ENCODE measurements at regions not wholly inside any gene's neighbourhood (a gene's known extent, or its start where the extent isn't known, plus 50 kb on each side); places are given as distances from the start of the nearest gene placed in this dataset.
"Not testable (repeated sequence)": the region's sequence is repeated elsewhere in the genome, so short reads cannot be mapped to it uniquely, and the experiment has no call there.

DNA sequence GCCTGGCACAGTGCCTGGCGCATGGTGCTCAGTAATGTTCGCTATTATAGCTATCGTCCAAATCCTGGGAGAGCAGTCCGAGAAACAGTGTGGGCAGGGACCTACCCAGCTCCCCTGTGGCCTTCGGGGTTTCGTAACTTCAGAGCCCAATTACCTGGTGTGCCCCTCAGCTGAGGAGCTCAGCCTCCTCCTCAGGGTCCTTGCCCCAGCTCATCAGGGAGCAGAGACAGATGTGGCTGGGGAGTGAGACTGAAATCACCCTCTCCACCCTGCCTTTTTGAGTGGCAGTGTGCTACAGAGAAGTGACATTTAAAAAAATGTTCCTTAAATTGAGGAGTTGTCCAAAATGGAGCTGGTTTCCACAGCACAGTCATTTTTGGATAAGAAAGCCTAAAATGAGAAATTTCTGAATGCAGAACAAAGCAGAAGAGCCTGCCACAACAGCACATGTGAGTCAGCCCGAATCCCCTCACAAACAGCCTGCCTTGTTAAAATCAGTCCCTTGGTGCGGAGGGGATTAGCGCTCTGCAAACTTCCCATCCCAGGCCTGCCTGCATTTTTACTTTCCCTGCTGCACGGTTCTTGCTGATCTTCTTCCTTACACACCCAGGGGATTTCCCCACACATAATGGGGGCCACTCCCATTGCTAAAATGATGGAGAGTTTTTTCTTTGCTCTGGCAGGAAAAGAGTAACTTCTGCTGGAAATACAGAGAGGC lies 78.1 kb upstream of the PITX1 start:
- FAIRE-seq, result no peak

DNA sequence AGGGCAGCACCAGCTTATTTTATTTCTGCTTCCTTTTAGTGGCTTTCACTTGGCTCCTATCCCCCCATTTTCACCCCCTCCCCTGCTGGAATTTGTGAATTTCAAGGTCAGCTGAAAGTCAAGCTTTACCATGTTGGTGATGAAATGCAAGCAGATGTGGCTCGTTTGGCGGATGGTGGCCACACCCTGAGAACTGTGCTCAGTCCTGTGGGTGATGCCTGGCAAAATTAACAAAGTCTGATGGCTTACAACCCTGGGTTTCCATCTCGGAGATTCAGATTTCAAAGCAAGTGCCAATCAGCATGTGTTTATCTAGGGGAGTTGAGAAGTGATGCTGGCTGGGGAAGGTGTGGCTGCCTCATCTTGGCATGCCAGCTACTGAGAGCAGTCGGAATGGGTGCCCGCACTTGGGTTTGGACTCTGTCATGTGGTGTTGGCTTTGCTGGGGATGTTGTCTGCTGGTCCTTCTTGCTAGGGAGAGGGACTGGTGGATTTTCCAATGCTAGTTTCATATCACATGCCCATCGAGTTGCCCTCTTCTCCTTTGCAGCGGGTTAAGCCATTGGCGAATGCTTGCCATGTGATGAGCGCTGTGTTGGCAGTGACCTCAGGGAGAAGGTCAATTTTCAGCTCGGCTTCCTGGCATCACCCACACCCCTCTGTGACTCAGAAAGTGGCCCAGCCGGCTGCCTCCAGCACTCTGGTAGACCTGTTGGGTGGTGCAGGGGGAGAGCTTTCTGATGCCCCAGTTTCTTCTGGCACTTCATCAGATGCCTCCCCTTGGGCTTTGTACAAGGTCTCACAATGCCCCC lies 77.0 kb upstream of the PITX1 start:
- FAIRE-seq, result no peak

DNA sequence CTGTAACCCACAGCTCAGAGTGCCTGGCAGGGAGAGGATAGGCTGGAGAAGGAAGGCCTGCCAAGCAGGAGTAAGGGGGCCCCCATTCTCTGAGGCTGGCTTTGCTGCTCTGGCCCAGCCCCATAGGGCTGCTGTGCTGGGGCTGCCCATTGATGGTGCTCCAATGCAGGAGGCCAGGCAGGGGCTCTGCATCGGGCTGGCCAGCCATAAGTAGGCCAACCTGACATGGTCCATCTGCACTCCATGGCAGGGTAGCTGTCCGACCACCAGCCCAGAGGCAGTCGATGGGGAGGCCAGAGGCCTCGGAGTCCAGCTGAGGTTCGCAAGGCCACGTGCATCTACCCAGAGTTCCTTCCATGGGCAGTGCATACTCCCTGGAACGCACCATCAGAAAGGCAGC lies 75.0 kb upstream of the PITX1 start:
- FAIRE-seq, result no peak

DNA sequence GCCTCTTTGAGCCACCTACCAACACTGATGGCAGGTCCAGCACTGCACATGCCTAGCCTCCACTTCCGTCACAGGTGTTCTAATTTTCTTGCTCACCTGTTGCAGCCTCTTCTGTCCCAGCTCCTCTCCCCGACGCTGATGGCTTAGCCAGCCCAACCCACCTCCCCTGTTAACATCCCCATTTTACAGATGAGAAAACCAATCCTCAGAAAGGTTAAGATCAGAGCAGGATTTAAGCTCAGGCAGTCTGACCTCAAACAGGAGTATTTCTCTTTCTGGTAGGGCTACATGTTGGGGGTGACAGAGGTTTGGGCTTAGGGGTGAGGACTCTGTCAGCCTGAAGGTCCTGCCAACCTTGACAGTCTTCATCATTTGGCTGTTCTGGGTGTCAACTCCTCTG lies 74.5 kb upstream of the PITX1 start:
- FAIRE-seq, result no peak

DNA sequence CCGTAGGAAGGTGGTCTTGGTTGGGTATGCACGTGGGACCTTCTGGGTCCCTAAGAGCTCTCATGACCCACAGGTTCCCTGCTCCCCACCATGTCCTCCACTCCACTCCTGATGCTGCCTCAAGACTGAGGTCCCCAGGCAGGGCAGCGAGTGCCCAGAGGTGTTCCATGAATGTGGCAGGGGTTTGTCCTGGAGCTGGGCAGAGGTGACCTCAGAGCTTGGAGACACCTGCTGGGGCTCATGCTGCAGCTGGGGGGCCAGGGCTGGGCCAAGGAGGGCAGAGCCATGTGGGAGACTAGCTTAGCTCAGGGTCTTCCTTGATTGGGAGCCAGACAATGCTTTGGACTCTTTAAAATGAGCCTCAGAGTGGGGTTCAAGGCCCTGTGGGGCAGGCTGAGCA lies 74.0 kb upstream of the PITX1 start:
- no peak for FAIRE-seq

DNA sequence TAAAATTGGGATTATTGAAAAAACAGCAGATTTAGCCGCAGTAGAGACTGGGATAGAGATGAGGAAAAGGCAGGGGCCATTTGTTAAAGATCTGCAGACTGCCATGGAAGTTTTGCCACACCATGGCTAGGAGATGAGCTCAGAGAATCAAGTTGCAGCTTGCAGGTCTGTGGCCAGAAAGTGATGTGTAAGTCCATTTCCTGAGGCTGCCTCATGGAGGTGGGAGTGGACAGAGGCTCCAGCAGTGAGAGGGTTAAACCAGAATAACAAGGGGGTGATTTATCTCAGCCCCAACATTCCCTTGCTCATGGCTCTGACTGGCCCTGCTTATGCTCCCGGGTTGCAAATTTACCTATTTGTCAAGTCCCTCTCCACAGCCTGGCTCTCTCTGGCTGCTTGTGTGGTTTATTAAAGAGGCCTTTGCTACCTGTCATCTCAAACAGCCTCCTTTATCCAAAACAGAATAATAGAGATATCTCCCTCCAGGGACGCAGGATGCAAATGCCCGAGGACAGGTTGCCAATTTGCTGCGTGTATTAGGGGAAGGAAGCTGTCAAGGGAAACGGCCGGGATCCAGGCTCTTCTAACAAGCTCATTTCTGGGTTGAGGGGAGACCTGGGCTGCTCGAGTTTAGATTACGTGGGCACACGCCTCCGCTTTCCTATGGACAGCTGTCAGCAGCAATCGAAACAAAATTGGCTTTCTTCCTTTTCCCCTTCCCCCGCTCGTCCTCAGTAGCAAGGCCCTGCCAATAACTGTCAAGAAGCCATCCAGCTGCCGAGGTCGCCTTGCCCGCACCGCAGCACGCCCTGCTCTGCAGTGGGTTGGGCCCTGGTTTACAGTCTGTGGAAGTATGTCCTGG lies 72.8 kb upstream of the PITX1 start:
- FAIRE-seq, result no peak

DNA sequence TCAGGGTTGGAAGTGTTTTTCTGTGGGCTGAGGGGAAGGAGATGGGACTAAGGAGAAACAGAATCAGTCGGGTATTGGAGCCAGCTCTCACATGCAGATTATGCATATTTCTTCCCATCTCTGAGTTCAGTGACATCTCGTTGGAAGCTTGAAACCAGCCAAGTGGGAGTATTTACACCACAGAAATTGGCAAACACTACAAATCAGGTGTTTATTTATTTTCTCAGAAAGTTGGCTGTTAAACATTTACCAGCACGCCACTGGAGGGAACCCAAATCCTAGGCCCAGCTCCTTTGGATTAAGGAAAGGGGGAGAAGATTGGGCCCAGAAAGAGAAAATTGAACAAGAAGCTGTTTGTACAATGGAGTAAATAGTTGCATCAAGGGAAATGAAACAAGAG lies 72.1 kb upstream of the PITX1 start:
- FAIRE-seq, result no peak

DNA sequence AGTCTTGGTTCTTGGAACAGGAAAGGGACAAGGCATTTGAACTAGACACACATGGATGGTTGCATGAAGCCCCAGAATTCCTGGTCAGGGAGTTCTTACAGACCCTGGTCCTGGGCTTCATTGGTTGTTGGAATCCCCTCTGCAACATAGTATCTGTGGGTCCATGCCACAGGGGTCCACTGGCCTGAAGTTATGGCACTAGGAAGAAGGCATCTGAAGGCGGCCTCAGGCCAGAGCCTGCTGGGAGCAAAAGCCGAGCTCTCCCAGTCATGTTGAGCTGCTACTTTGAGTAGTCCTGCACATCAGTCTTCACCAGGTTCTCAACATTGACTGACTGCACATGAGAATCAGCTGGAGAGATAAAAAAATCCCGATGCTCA lies 71.1 kb upstream of the PITX1 start:
- FAIRE-seq, result no peak

DNA sequence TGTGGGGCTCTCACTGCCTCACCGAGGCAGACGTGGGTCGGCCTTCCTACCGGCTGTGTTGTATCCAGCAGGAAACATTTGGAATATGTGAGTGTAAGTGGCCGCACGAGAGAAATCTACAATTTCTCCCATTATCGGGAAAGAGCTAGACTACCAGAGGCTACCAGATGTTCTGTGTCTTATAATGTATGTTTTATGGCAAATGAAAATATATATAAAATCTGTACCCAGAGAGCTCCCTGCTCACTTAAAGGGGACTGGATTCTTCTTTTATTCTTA lies 69.5 kb upstream of the PITX1 start:
- FAIRE-seq, result no peak

DNA sequence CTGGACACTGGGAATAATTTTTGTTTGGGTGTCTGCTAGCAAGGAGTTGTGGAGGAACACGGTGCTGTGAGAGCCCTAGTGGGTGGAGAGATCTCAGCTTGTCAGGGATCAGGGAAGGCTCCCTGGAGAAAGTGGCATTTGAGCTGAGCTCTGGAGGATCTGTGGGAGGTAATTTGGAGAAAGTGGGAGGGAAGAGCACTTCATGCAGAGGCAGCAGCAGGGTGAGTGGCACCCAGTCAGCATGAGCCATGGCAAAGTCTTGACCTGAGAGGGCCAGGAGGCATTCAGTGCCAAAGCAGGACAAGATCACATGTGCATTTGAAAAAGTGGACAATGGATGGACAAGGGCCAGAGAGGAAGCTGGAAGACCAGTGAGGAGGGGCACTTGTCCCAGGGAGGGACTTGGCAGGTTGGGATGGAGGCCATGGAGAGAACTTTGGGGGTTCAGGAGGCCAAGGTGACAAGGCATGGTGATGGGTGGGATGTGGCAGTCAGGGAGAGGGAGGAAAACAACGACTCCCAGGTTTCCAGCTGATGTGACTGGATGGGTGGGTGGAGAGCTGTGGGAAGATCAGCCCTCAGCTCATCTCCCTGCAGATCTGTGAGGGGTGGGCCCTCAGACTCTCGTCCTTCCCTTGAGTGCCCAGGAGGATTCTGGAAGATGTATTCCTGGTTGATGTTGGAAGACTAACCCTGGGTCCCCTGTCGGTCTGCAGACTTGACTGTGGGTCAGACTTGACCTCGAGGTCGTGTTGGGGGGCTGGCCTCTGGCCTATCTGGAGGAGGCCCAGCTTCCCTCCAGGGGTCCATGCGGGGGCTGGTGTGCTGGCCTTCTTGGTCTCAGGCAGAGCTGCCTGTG lies 68.9 kb upstream of the PITX1 start:
- no peak for FAIRE-seq

DNA sequence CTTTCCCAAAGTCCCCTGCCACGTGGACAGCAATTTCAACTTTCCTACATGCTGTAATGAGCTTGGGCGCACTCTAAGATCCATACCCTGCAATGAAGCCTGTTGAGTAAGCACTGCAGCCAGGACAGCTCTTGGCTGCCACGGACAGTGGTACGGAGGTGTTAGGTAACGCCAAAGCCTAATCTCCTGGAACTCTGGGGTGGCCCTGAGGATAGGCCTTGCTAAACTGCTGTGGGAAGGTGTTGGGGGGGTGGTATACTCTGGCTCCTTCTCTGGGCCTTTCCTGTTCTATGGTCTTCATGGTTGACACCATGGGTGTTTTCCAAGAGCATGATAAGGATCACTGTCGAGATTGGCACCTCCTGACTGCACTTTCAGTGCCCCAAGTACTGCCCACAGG lies 66.4 kb upstream of the PITX1 start:
- no peak for FAIRE-seq

DNA sequence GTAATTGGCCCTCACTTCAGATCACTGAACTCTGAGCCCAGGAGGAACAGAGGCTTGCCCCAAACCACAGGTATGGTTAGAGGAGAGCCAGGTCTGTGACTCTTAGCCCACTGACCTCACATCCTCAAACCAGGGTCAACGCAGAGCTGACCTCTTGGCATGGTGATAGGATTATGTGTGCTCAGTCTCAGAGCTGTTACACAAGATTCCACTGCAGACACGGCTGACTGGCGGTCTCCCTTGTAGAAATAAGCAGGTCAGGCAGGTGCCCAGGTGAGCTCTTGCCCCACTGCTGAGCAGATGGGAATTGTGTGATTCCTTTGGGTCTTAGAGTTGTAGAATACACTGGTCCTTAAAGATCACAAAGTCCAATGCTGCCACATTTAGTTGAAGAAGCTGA lies 66.0 kb upstream of the PITX1 start:
- no peak for FAIRE-seq

DNA sequence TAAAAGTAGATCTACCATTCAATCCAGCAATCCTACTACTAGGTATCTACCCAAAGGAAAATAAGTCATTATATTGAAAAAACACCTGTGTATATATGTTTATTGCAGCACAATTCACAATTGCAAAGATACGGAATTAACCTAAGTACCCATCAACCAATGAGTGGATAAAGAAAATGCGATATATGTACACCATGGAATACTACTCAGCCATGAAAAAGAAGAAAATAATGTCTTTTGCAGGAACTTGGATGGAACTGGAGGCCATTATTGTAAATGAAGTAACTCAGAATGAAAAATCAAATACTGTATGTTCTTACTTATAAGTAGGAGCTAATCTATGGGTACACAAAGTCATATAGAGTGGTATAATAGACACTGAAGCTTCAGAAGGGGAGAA lies 63.4 kb upstream of the PITX1 start:
- FAIRE-seq, result no peak

DNA sequence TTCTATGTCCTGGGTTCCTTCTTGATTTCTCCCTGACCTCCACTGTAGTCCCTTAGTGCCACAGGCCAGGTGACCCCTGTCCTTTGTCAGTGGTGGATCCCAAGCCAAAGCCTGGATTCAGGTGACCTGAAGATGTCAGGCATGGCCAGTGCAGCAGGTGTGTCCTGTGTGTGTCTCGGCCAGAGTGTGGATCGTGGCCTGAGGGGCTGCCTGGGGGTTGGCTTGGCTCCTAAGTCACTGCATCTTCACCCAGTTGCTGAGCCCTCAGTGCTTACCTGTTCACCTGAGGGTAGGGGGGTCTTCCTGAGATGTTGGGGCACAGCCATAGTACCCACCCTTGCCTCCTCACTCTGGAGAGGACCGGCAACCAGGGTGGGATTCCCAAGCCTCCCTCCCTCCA lies 61.8 kb upstream of the PITX1 start:
- no peak for FAIRE-seq

DNA sequence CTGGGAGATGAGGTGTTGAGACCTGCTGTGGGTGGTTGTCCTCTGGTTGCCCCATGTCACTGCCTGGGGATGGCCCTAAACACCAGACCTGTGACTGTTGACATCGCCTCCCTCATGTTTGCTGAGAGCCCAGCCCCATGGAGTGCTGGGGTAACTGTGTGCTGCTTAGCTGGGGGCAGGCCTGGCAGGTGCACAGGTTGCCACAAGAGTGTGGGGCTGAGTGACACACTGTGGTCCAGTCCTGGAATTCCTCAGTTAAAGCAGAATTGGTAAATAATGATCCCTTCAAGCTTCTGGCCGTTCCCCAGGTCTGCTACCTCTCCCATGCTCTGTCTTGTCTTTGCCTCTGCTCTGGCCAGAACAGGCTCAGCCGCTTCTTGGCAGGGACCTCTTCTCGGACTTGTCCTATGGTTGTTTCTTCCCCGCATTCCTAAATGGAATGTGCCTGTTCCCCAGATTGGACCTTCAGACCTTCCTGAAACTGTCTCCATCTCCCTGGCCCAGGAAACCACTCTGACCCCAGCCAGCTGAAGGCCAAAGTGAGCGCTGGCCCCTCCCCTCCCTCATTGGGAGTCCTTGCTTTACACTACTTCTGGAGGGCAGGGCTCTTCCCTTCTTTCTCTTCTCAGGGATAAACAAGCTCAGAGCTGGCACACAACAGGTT lies 61.2 kb upstream of the PITX1 start:
- FAIRE-seq, result no peak

DNA sequence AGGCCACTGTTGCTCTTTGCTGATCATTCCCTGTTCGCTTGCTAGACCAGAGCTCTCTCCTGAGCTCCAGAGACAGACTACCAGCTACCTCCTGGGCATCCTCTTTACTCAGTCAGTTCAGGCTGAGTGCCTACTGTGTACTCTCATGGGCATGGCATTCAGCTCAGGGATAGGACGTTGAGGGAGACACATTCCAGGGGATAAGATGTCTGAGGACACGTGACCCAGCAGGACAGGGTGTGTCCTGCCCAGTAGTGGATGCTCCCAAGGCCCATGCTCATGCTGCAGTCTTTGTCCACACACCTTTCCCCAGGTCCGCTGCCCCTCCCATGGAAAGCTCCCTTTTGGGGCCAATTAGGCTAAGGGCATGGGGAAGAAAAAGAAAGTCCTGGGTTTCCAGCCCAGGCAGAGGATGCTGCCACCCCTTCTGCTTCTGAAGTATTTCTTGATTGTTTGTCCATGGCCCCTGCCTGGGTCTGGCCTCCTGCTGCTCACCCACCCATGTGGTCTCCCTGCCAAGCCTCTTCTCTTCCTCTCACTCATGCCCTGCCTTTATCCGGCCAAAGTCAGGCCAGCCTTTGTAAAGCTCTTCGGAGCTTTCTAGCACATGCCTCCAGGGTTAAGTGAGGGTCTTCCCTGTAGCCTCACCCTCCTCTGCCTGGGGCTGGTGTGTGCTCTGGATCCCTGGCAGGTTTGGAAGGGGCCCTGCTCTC lies 60.5 kb upstream of the PITX1 start:
- FAIRE-seq, result no peak

DNA sequence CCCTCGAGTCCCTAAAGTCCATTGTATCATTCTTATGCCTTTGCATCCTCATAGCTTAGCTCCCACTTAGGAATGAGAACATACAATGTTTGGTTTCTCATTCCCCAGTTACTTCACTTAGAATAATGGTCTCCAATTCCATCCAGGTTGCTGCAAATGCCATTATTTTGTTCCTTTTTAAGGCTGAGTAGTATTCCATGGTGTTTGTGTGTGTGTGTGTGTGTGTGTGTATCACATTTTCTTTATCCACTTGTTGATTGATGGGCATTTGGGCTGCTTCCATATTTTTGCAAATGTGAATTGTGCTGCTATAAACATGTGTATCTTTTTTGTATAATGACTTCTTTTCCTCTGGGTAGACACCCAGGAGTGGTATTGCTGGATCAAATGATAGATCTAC lies 59.5 kb upstream of the PITX1 start:
- not testable (repeated sequence) for FAIRE-seq

DNA sequence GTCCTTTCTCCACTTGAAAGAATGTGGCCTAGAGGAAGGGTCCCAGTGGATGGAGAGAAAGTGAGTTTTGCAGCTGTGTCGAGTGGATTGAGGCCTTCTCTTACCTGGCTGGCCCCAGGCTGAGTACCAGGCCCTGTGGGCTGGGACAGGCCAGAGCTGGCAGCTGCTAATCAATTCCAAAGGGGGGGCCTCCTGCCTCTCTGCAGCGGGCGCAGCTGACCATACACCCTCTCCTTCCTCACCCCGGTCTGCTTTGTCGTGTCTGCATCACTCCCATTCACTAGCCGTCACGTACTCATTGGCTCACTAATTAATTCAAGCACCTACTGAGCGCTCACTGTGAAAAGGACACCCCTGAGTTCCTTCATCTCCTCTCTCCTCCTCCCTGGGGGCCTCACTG lies 58.4 kb upstream of the PITX1 start:
- no peak for FAIRE-seq

DNA sequence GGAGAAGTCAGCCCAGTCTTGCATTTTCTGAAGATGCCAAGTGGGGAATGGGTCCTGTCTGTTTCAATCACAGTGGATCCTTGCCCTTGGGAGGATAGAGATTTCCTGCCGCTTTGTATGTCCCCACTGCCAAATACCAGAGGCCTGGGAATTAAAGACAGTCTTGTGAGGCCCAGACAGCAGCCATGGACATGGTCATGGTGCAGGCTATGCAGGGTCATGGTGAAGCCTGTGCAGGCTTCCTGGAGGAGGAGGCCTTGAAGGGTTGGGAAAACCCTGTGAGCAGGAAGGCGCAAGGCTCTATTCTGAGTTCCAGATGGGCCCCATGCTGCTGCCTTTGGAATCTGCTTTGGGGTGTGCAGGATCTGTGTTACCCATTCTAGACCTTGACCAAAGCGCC lies 57.3 kb upstream of the PITX1 start:
- FAIRE-seq, result no peak

DNA sequence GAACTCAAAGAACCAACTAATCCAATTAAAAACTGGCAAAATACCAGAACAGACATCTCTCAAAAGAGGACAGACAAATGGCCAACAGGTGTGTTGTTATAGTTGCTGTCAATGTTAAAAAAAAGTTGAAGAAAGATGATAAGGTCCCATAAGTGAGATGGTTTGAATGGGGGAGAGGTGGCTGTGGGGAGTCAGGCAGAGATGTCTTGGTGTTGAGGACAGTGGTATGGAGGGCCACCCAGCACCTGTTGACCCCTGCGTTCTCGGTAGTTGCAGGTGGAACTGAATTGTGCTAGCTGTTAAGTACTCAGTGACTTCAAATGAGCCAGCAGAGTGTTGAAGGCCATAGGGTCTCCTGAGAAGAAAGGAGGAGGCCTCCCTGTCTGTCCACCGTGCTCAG lies 55.9 kb upstream of the PITX1 start:
- FAIRE-seq, result no peak

DNA sequence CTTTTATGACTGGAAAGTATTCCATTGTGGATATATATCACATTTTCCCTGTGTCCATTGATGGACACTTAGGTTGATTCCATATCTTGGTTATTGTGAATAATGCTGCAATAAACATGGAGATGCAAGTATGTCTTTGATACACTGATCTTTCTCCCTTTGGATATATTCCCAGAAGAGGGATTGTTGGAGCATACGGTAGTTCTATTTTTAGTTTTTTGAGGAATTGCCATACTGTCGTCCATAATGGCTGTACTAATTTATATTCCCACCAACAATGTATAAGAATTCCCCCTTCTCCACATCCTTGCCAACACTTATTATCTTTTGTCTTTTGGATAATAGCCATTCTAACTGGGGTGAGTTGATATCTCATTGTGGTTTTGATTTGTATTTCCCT lies 54.9 kb upstream of the PITX1 start:
- no peak for FAIRE-seq

DNA sequence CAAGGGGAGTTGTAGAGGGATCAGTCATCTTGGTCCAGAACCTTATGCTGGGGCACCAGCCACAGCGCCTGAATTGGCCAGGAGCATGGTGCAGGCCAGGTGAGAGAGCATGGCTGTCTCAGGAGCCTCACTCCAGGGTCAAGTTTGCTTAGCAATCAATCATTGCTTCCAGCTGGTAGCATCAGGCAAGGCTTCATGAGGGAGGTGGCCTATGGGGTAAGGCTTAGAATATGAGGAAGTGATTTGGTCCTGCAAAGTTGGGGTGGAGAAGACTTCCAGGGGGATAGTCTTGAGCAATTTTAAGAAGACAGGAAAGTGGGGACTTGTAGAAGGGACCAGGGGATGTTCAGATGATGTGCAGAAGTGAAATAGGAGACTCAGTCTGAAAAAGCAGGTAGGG lies 53.9 kb upstream of the PITX1 start:
- FAIRE-seq, result no peak
